HG03135 (cell line): ENCODE measurements at regions not wholly inside any gene's neighbourhood (a gene's known extent, or its start where the extent isn't known, plus 50 kb on each side); places are given as distances from the start of the nearest gene placed in this dataset.
"Not testable (repeated sequence)": the region's sequence is repeated elsewhere in the genome, so short reads cannot be mapped to it uniquely, and the experiment has no call there.

Experiments used
- ATAC-seq: cut with Tn5 transposase; IDR thresholded peaks from one replicate; pipeline ENCODE4 v1.9.1; 2021; ENCODE audit warnings: mild to moderate bottlenecking, moderate library complexity; ENCODE audit not compliant: unreplicated experiment

- ATAC-seq: no peak
Measured at GRCh38 chr5:6117212-6117611, 261.1 kb downstream of the MED10 start.

GRCh38 chr5:6115852-6116251 lies 262.5 kb downstream of the MED10 start:
- no peak for ATAC-seq

- no peak for ATAC-seq
Measured at GRCh38 chr5:6112538-6112937, 265.8 kb downstream of the MED10 start.

- no peak for ATAC-seq
Measured at GRCh38 chr5:6112125-6112524, 266.2 kb downstream of the MED10 start.

GRCh38 chr5:6111131-6111530 lies 267.2 kb downstream of the MED10 start:
- ATAC-seq: no peak

GRCh38 chr5:6110441-6111005 lies 267.8 kb downstream of the MED10 start:
- ATAC-seq: no peak

- no peak for ATAC-seq
Measured at GRCh38 chr5:6108981-6109825, 269.1 kb downstream of the MED10 start.

- ATAC-seq: no peak
Measured at GRCh38 chr5:6108540-6108848, 269.9 kb downstream of the MED10 start.

GRCh38 chr5:6107675-6108539 lies 270.4 kb downstream of the MED10 start:
- no peak for ATAC-seq

GRCh38 chr5:6106756-6107155 lies 271.6 kb downstream of the MED10 start:
- ATAC-seq: no peak

GRCh38 chr5:6105320-6105719 lies 273.0 kb downstream of the MED10 start:
- ATAC-seq: no peak

GRCh38 chr5:6096101-6096500 lies 282.2 kb downstream of the MED10 start:
- ATAC-seq: no peak

GRCh38 chr5:6094180-6094579 lies 284.2 kb downstream of the MED10 start:
- not testable (repeated sequence) for ATAC-seq

GRCh38 chr5:6090838-6091237 lies 287.5 kb downstream of the MED10 start:
- ATAC-seq: no peak

GRCh38 chr5:6090079-6090654 lies 288.2 kb downstream of the MED10 start:
- ATAC-seq: no peak

GRCh38 chr5:6088706-6089105 lies 289.6 kb downstream of the MED10 start:
- ATAC-seq: no peak

GRCh38 chr5:6087576-6087975 lies 290.8 kb downstream of the MED10 start:
- no peak for ATAC-seq

GRCh38 chr5:6086871-6087270 lies 291.5 kb downstream of the MED10 start:
- no peak for ATAC-seq

- no peak for ATAC-seq
Measured at GRCh38 chr5:6085341-6085860, 292.9 kb downstream of the MED10 start.

- ATAC-seq: no peak
Measured at GRCh38 chr5:6084836-6085235, 293.5 kb downstream of the MED10 start.

GRCh38 chr5:6084376-6084775 lies 294.0 kb downstream of the MED10 start:
- no peak for ATAC-seq
